ENCODE measurements at regions not wholly inside any gene's neighbourhood (a gene's known extent, or its start where the extent isn't known, plus 50 kb on each side); places are given as distances from the start of the nearest gene placed in this dataset.

DNA sequence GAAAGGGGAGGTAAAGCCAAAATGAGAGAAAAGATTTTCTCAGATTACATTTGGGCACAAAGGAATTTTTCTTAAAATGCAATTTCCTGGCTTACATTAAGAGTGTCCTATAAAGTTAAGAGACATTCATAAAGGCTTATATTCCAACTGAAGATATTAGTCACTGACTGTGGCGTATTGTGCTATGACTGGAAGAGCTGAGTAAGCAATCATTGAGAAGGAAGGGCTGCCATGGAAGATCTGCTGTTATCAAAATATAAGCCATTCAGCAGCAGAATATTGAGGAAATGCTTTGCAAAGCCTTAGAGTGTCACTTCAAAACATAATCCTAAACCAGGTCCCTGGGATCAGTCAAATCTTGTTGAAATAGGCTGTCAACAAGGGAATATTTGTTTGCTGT lies 593.9 kb downstream of the TUSC7 start (continued):
- TF ChIP-seq, protein P1, sequence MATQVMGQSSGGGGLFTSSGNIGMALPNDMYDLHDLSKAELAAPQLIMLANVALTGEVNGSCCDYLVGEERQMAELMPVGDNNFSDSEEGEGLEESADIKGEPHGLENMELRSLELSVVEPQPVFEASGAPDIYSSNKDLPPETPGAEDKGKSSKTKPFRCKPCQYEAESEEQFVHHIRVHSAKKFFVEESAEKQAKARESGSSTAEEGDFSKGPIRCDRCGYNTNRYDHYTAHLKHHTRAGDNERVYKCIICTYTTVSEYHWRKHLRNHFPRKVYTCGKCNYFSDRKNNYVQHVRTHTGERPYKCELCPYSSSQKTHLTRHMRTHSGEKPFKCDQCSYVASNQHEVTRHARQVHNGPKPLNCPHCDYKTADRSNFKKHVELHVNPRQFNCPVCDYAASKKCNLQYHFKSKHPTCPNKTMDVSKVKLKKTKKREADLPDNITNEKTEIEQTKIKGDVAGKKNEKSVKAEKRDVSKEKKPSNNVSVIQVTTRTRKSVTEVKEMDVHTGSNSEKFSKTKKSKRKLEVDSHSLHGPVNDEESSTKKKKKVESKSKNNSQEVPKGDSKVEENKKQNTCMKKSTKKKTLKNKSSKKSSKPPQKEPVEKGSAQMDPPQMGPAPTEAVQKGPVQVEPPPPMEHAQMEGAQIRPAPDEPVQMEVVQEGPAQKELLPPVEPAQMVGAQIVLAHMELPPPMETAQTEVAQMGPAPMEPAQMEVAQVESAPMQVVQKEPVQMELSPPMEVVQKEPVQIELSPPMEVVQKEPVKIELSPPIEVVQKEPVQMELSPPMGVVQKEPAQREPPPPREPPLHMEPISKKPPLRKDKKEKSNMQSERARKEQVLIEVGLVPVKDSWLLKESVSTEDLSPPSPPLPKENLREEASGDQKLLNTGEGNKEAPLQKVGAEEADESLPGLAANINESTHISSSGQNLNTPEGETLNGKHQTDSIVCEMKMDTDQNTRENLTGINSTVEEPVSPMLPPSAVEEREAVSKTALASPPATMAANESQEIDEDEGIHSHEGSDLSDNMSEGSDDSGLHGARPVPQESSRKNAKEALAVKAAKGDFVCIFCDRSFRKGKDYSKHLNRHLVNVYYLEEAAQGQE (IDR thresholded peaks at IDR 0.05; ENCODE audit: borderline replicate concordance): no peak
- TF ChIP-seq, protein P1 (CRISPR knock-in tag; IDR thresholded peaks at IDR 0.05; ENCODE audit: low read depth): no peak
- TF ChIP-seq, protein P2, sequence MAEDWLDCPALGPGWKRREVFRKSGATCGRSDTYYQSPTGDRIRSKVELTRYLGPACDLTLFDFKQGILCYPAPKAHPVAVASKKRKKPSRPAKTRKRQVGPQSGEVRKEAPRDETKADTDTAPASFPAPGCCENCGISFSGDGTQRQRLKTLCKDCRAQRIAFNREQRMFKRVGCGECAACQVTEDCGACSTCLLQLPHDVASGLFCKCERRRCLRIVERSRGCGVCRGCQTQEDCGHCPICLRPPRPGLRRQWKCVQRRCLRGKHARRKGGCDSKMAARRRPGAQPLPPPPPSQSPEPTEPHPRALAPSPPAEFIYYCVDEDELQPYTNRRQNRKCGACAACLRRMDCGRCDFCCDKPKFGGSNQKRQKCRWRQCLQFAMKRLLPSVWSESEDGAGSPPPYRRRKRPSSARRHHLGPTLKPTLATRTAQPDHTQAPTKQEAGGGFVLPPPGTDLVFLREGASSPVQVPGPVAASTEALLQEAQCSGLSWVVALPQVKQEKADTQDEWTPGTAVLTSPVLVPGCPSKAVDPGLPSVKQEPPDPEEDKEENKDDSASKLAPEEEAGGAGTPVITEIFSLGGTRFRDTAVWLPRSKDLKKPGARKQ (CRISPR knock-in tag; IDR thresholded peaks at IDR 0.05): no peak
- TF ChIP-seq FOXK2 (conservative IDR thresholded peaks at IDR 0.05 in 1 of 2, IDR thresholded peaks at IDR 0.05 in 1 of 2; ENCODE audit: low read depth in 2 of 2) (no peak), ZNF764 (CRISPR knock-in tag; IDR thresholded peaks at IDR 0.05; ENCODE audit: low read depth) (no peak), EWSR1 (IDR thresholded peaks at IDR 0.05; ENCODE audit: borderline replicate concordance, low read depth, partially characterized antibody) (no peak), ZC3H8 (IDR thresholded peaks at IDR 0.05) (no peak), CTBP1 (IDR thresholded peaks at IDR 0.05; ENCODE audit: borderline replicate concordance) (no peak), TCFL5 (CRISPR knock-in tag; conservative IDR thresholded peaks at IDR 0.05) (no peak)
- TF ChIP-seq, protein P3, sequence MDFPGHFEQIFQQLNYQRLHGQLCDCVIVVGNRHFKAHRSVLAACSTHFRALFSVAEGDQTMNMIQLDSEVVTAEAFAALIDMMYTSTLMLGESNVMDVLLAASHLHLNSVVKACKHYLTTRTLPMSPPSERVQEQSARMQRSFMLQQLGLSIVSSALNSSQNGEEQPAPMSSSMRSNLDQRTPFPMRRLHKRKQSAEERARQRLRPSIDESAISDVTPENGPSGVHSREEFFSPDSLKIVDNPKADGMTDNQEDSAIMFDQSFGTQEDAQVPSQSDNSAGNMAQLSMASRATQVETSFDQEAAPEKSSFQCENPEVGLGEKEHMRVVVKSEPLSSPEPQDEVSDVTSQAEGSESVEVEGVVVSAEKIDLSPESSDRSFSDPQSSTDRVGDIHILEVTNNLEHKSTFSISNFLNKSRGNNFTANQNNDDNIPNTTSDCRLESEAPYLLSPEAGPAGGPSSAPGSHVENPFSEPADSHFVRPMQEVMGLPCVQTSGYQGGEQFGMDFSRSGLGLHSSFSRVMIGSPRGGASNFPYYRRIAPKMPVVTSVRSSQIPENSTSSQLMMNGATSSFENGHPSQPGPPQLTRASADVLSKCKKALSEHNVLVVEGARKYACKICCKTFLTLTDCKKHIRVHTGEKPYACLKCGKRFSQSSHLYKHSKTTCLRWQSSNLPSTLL (IDR thresholded peaks at IDR 0.05): no peak
- TF ChIP-seq, protein P4, sequence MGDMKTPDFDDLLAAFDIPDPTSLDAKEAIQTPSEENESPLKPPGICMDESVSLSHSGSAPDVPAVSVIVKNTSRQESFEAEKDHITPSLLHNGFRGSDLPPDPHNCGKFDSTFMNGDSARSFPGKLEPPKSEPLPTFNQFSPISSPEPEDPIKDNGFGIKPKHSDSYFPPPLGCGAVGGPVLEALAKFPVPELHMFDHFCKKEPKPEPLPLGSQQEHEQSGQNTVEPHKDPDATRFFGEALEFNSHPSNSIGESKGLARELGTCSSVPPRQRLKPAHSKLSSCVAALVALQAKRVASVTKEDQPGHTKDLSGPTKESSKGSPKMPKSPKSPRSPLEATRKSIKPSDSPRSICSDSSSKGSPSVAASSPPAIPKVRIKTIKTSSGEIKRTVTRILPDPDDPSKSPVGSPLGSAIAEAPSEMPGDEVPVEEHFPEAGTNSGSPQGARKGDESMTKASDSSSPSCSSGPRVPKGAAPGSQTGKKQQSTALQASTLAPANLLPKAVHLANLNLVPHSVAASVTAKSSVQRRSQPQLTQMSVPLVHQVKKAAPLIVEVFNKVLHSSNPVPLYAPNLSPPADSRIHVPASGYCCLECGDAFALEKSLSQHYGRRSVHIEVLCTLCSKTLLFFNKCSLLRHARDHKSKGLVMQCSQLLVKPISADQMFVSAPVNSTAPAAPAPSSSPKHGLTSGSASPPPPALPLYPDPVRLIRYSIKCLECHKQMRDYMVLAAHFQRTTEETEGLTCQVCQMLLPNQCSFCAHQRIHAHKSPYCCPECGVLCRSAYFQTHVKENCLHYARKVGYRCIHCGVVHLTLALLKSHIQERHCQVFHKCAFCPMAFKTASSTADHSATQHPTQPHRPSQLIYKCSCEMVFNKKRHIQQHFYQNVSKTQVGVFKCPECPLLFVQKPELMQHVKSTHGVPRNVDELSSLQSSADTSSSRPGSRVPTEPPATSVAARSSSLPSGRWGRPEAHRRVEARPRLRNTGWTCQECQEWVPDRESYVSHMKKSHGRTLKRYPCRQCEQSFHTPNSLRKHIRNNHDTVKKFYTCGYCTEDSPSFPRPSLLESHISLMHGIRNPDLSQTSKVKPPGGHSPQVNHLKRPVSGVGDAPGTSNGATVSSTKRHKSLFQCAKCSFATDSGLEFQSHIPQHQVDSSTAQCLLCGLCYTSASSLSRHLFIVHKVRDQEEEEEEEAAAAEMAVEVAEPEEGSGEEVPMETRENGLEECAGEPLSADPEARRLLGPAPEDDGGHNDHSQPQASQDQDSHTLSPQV (IDR thresholded peaks at IDR 0.05): no peak

Data from K562 (cell line).